NOMO-1 treated with dmso at 0.1 percent for 144 hours (cell line): ENCODE measurements at regions not wholly inside any gene's neighbourhood (a gene's known extent, or its start where the extent isn't known, plus 50 kb on each side); places are given as distances from the start of the nearest gene placed in this dataset.
A peak's percentile ranks its signal among the peaks of the same experiment; 100 is the strongest.

Experiments used
- DNase-seq: peaks from one replicate; lab custom pipeline; 2025; ENCODE audit not compliant: unreplicated experiment; lab: John Stamatoyannopoulos, UW

DNA sequence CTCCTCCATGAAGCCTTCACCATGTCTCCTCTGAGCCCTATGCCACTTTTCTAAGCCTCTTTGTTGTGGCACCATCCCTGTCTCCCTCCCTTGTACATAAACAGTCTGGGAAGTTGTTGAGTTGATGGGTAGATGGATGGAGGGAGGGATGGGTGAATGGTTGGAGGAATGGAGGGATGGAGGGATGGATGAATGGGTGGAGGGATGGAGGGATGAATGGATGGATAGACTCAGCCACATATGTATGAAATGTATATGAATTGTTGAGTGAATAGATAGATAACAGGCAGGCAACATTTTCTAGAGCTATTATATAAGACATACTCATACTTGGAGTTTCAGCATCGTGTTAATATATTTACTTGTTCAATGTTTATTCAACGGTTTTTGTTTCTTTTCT lies 58.3 kb upstream of the HES1 start:
- DNase-seq = no peak

DNA sequence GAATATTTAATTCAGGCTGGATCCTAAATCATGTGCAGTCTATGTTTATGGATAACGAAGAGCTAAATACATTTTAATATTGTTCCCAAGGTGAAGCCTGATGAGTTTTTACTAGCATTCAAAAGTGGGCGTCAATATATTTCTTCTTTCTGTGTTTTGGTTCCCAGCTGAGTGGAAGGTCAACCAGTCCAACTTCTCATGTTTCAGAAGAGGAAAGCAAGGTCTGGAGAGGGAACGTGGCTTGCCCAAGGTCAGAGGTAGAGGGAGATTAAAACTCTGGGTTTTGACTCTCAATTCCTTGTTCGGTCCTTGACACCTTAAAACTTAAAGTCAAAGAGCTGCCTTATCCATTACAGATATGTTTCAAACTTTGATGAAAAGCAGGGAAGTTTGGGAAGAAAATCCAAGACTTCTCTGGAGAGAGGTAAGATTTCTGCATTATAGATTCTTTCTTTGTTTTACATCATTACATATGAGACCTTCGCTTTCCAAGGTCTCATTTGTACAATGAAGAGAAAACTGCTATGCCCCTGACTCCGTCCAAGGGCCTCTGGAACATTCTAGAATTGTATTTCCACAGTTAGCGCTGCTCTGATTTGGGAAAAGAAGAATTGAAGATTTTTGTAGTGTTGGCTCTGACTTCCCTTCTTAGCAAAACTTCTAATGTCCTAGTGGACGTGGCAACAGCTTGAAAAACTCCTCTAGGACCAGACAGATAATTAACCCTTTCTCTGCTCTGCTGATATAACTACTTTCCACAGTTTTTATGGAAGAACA lies 57.7 kb upstream of the HES1 start:
- DNase-seq = no peak

DNA sequence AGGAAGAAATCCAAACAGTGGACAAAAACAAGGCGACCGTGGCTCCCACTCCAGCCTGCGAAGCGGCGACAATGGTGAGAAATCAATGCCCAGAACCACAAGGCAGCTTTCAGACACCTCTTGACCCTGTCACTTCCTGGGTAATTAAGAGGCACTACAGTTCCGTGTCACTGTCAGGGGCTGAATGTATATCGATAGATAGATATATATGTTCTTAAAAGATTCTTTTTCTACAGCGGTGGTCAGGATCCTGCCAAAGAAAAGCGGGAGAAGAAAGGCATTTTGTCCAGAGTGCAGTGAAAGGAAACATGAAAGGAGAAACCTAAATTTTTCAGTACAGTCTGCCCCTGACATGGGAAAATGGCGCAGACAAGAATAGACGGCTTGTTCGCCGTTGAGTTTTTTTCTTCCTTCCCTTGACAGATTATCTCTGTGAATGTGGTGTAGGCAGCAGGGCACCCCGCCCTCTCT lies 56.2 kb upstream of the HES1 start:
- DNase-seq = peak; percentile 11

DNA sequence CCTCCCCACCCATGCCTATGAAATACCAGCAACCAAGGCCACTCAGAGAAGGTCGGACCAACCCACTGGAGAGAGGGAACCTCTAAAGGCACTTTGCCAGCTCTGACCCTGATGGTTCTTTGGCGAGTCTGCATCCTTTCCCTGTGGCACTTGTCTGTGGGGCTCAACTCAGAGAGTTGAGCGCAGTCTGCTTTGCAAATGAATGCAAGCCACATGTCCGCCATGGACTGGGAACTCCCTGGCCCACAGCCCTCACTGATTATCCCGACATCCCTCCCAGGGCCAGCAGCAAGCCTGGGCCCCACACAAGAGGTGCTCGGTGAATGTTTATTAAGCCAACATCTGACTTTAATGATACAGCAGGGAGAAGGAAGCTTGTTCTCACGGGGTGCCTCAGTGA lies 55.5 kb upstream of the HES1 start:
- no peak for DNase-seq

DNA sequence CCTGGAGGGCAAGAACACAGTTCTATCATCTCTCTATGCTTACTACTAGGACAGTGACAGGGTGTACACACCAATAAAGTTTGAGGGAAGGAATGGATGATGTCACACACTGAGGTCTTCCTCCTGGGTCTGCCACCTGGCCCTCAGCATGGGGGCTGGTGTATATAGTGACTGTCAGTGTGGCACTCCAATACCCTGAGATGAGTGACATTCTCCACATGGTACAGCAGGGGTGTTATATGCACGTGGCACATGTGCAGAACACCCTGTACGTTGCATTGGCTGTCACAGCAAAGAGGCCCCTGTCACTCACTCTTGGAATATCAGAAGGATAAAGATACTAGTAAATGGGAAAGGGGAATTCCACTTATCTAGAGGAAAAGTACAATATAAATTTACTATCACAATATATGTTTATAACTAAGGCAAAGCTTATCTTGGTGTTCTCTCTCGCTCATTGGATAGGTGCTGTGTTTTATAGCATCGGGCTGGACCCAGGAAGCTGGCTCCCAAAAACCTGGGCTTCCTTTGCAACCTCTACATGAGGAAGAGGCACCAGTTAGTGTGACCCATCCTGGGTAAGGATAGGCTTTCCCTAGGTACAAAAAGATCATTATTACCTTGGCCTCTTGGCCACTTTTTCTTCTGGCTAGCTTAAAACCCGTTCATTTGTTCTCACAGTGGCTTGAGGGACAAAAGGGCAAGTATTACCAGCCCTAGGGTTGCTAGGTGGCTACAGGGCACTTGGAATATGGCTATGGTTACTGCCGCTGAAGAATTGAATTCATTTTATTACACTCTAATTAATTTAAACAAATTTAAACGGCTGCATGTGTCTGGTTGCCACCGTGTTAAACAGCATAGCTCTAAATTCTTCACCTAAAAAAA lies 54.8 kb upstream of the HES1 start:
- no peak for DNase-seq

DNA sequence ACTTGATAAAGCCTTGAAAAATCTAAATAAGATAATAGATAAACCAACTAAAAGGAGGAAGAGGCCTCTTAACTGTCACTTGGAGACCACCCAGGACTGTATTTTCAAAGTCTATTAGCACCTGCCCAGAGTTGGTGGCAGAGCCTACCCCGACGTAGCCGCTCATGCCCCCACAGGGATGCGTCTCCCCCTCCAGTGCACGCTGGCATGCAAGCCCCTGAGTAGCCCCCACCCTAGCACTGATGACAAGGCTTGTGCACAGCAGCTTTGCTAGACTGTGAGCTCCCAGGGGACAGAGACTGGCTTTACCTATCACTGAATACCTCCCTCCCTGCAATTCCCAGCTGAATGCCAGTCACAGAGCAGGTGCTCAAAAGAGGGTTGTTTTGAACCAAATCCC lies 54.1 kb upstream of the HES1 start:
- DNase-seq = no peak

DNA sequence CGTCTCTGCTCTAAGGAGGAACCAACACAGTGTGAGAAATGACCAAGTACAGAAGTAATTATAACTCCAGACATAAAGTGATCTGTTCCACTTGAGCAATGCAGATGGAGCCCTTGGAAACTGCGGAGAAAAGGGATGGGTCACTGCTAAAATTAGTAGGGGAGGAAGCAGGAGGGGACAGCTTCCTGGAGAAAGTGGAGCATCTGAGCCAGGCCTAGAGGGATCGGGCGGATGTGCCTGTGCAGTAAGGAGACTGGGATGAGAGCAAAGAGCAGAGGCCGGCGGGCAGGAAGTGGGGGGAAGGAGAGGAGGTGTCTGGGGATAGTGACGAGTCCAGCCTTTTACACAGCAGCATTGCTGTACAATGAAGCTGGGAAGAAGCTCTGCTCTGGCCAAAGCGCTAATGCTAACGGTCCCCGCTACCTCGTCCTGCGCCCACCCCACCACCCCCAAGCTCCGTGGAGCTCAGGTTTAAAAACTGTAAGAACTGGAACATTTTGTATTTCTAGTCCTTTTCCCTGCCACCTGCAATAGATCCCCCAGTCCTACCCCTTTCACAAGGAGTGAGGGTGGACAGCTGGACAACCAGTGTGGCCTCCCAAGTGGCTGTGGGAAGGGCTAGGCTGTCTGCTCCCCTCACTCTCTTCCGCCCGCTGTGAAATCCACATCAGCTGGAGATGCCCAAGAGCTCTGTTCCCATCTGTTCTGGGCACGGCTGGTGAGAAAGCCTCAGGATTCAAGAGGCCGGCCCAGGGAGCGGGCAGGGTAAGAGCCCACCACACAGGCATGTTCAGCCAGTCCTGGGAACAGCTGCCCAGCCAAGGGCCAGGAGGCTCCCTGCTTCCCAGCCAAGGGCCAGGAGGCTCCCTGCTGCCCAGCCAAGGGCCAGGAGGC lies 53.0 kb upstream of the HES1 start:
- no peak for DNase-seq

DNA sequence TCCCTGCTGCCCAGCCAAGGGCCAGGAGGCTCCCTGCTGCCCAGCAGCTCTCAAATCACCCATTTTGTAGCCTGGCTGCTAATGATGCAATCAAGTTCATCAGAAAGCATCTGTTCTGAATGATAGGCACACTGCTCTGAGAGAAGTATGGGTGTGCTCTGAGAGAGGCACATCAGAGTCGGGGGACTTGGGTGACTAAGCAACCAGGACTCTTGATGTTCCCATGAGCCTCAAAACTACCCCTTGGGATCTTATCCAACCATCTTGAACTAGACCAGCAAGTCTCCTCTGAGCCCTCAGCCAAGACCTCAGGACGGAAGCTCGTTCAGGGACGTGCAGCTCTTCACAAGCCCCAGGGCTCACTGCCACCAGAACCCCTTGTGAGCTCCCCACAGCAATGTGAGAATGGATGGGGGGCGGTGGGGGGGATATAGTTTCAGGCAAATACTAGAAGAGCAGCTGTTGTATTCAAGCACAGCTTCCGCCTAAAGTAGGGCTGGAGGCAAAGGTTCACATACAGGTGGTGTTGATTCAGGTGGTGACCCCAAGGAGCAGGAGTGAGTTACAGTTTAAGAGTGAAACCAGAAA lies 52.2 kb upstream of the HES1 start:
- DNase-seq = no peak

DNA sequence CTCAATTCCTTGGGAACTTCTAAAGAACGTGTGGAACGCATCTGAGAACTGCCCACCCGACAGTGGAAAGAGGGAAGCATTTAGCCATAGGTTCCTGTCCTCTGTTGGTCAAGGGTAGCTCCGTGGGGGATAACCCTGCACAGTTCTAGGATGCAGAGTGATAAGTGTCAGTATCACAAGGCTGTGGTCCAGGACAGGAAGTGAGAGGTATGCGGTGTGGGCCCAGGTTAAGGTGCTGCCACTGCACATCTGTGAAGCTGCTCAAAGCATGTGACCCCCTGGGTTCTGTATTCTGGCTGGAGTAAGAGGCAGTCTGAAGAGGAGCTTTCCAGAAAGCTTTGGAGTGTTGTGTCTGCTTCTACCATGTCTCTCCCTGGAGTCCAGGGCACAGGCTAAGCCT lies 51.7 kb upstream of the HES1 start:
- DNase-seq = no peak
